HUES48 (cell line): ENCODE measurements at regions not wholly inside any gene's neighbourhood (a gene's known extent, or its start where the extent isn't known, plus 50 kb on each side); places are given as distances from the start of the nearest gene placed in this dataset.

ENCODE experiments used
- H3K27ac ChIP-seq: one replicate; pipeline ENCODE4 v1.7.0; 2013; ENCODE audit warnings: low read depth, low read length, inconsistent platforms
- H3K27me3 ChIP-seq: 2 replicates; pipeline ENCODE4 v1.6.1; 2013; ENCODE audit warnings: mild to moderate bottlenecking, low read length; ENCODE audit not compliant: control insufficient read depth, insufficient read depth
- H3K36me3 ChIP-seq: 2 replicates; pipeline ENCODE4 v1.6.1; 2013; ENCODE audit warnings: low read length; ENCODE audit not compliant: control insufficient read depth, insufficient read depth
- H3K4me1 ChIP-seq: 2 replicates; pipeline ENCODE4 v1.6.1; 2013; ENCODE audit warnings: mild to moderate bottlenecking, low read length; ENCODE audit not compliant: control insufficient read depth, insufficient read depth
- H3K4me3 ChIP-seq: 2 replicates; pipeline ENCODE4 v1.5.1; 2013; ENCODE audit warnings: mild to moderate bottlenecking, low read depth, low read length
- H3K9ac ChIP-seq: 2 replicates; pipeline ENCODE4 v1.6.1; 2013; ENCODE audit warnings: mild to moderate bottlenecking, low read depth, low read length, moderate library complexity
- H3K9me3 ChIP-seq: 2 replicates; pipeline ENCODE4 v1.6.1; 2013; ENCODE audit warnings: low read length; ENCODE audit not compliant: control insufficient read depth, insufficient read depth

- H3K27ac ChIP-seq: no peak overlapping the region
- H3K9ac ChIP-seq: no peak overlapping the region
- H3K4me3 ChIP-seq: no peak overlapping the region
- H3K9me3 ChIP-seq: no peaks in the 10 kb centered on the region
- H3K27me3 ChIP-seq: no peaks in the 10 kb centered on the region
- H3K36me3 ChIP-seq: no peaks in the 10 kb centered on the region
- H3K4me1 ChIP-seq: no peaks in the 10 kb centered on the region
Observed at GRCh38 chr20:23217023-23217422, 130.9 kb upstream of the CD93 start.

- Histone ChIP-seq H3K27me3 (no peaks in the 10 kb centered on the region), H3K4me1 (no peaks in the 10 kb centered on the region), H3K27ac (no peak overlapping the region), H3K9ac (no peak overlapping the region), H3K36me3 (no peaks in the 10 kb centered on the region), H3K4me3 (no peak overlapping the region), H3K9me3 (no peaks in the 10 kb centered on the region)
Observed at GRCh38 chr20:23215344-23215995, 129.3 kb upstream of the CD93 start.

- no peaks in the 10 kb centered on the region for H3K36me3 ChIP-seq
- no peak overlapping the region for H3K4me3 ChIP-seq
- no peaks in the 10 kb centered on the region for H3K9me3 ChIP-seq
- H3K27ac ChIP-seq: no peak overlapping the region
- no peaks in the 10 kb centered on the region for H3K4me1 ChIP-seq
- H3K9ac ChIP-seq: no peak overlapping the region
- no peaks in the 10 kb centered on the region for H3K27me3 ChIP-seq
Observed at GRCh38 chr20:23214903-23215302, 128.8 kb upstream of the CD93 start.

GRCh38 chr20:23212464-23212995 is 126.4 kb upstream of the CD93 start:
- H3K27me3 ChIP-seq: no peaks in the 10 kb centered on the region
- no peak overlapping the region for H3K4me3 ChIP-seq
- no peak overlapping the region for H3K27ac ChIP-seq

GRCh38 chr20:23212011-23212410 is 125.9 kb upstream of the CD93 start:
- Histone ChIP-seq H3K27me3 (no peaks in the 10 kb centered on the region), H3K4me1 (no peaks in the 10 kb centered on the region), H3K9me3 (no peaks in the 10 kb centered on the region), H3K9ac (no peak overlapping the region), H3K27ac (no peak overlapping the region), H3K4me3 (no peak overlapping the region), H3K36me3 (no peaks in the 10 kb centered on the region)

More at GRCh38 chr20:23212464-23212995, 126.4 kb upstream of the CD93 start:
- no peak overlapping the region for H3K9ac ChIP-seq
- H3K9me3 ChIP-seq: no peaks in the 10 kb centered on the region
- H3K4me1 ChIP-seq: no peaks in the 10 kb centered on the region
- H3K36me3 ChIP-seq: no peaks in the 10 kb centered on the region

GRCh38 chr20:23211164-23211563 is 125.0 kb upstream of the CD93 start:
- H3K27me3 ChIP-seq: 0 out of 2 replicates have a peak, but pooled peaks cover 3% of the 10 kb centered on the region
- H3K36me3 ChIP-seq: no peaks in the 10 kb centered on the region
- H3K9me3 ChIP-seq: no peaks in the 10 kb centered on the region
- no peak overlapping the region for H3K9ac ChIP-seq
- H3K4me1 ChIP-seq: peaks cover 5% of the 10 kb centered on the region; the same call in 1 of the 2 replicates
- H3K27ac ChIP-seq: no peak overlapping the region
- H3K4me3 ChIP-seq: no peak overlapping the region

- H3K4me3 ChIP-seq: no peak overlapping the region
- peaks cover 28% of the 10 kb centered on the region for H3K4me1 ChIP-seq
Observed at GRCh38 chr20:23207826-23208540, 121.9 kb upstream of the CD93 start.

GRCh38 chr20:23206995-23207394 is 120.9 kb upstream of the CD93 start:
- no peak overlapping the region for H3K9ac ChIP-seq
- no peak overlapping the region for H3K4me3 ChIP-seq
- no peak overlapping the region for H3K27ac ChIP-seq
- peaks cover 28% of the 10 kb centered on the region for H3K4me1 ChIP-seq
- no peaks in the 10 kb centered on the region for H3K9me3 ChIP-seq
- peaks cover 13% of the 10 kb centered on the region; the same call in 1 of the 2 replicates for H3K27me3 ChIP-seq
- no peaks in the 10 kb centered on the region for H3K36me3 ChIP-seq

More at GRCh38 chr20:23207826-23208540, 121.9 kb upstream of the CD93 start:
- H3K27me3 ChIP-seq: peaks cover 13% of the 10 kb centered on the region; the same call in 1 of the 2 replicates
- no peak overlapping the region for H3K9ac ChIP-seq
- H3K9me3 ChIP-seq: no peaks in the 10 kb centered on the region
- no peaks in the 10 kb centered on the region for H3K36me3 ChIP-seq
- H3K27ac ChIP-seq: no peak overlapping the region

GRCh38 chr20:23206061-23206460 is 119.9 kb upstream of the CD93 start:
- Histone ChIP-seq H3K27ac (no peak overlapping the region), H3K4me3 (no peak overlapping the region), H3K36me3 (no peaks in the 10 kb centered on the region), H3K9me3 (no peaks in the 10 kb centered on the region), H3K9ac (no peak overlapping the region), H3K4me1 (peaks cover 28% of the 10 kb centered on the region), H3K27me3 (peaks cover 13% of the 10 kb centered on the region; the same call in 1 of the 2 replicates)

- Histone ChIP-seq H3K9me3 (no peaks in the 10 kb centered on the region), H3K36me3 (no peaks in the 10 kb centered on the region), H3K4me3 (no peak overlapping the region), H3K27ac (peak overlapping the region; percentile 6), H3K9ac (no peak overlapping the region), H3K27me3 (peaks cover 13% of the 10 kb centered on the region; the same call in 1 of the 2 replicates), H3K4me1 (peaks cover 28% of the 10 kb centered on the region)
Observed at GRCh38 chr20:23205611-23206041, 119.5 kb upstream of the CD93 start.

- H3K9ac ChIP-seq: no peak overlapping the region
- no peak overlapping the region for H3K4me3 ChIP-seq
- H3K27me3 ChIP-seq: peaks cover 13% of the 10 kb centered on the region; the same call in 1 of the 2 replicates
- H3K27ac ChIP-seq: peak overlapping the region; percentile 6
- H3K9me3 ChIP-seq: no peaks in the 10 kb centered on the region
- no peaks in the 10 kb centered on the region for H3K36me3 ChIP-seq
- H3K4me1 ChIP-seq: peaks cover 28% of the 10 kb centered on the region
Observed at GRCh38 chr20:23205211-23205610, 119.1 kb upstream of the CD93 start.
